ENCODE measurements at regions not wholly inside any gene's neighbourhood (a gene's known extent, or its start where the extent isn't known, plus 50 kb on each side); places are given as distances from the start of the nearest gene placed in this dataset.

- no peak for TF ChIP-seq POLR2A (IDR thresholded peaks at IDR 0.05)
- no peak for TF ChIP-seq CTCF (IDR thresholded peaks at IDR 0.05)
Measured at GRCh38 chr1:83805921-83806320, 193.0 kb downstream of the TTLL7 start.
